OCI-LY3 (cell line): ENCODE measurements at regions not wholly inside any gene's neighbourhood (a gene's known extent, or its start where the extent isn't known, plus 50 kb on each side); places are given as distances from the start of the nearest gene placed in this dataset.

Experiments used
- H2AFZ ChIP-seq: fragments of 200-600, 300-600 bp; shearing (Covaris generic); 2 replicates; pipeline ENCODE4 v1.6.0; 2014; ENCODE audit warnings: antibody characterized with exemption, low read depth, low read length
- H3K27ac ChIP-seq: fragments of 200-600, 300-600 bp; sonication (generic); 2 replicates; pipeline ENCODE4 v1.5.1; 2014; ENCODE audit warnings: mild to moderate bottlenecking, low read length, moderate library complexity, mixed read lengths
- H3K27me3 ChIP-seq: fragments of 200-600, 300-600 bp; sonication (generic); 2 replicates; pipeline ENCODE4 v1.6.1; 2014; ENCODE audit warnings: low read depth, low read length, mixed read lengths
- H3K36me3 ChIP-seq: fragments of 200-600, 300-600 bp; sonication (generic); replicated peaks from 2 replicates; pipeline ENCODE3; 2014; ENCODE audit warnings: low read depth, low read length, mixed read lengths
- H3K4me1 ChIP-seq: fragments of 300-600, 200-600 bp; sonication (generic); 2 replicates; pipeline ENCODE4 v1.6.1; 2014; ENCODE audit warnings: low read length, mixed read lengths
- H3K4me2 ChIP-seq: fragments of 200-600, 300-600 bp; sonication (generic); 2 replicates; pipeline ENCODE4 v1.6.1; 2014; ENCODE audit warnings: low read length, mixed read lengths
- H3K4me3 ChIP-seq: fragments of 300-600, 200-600 bp; sonication (generic); 2 replicates; pipeline ENCODE4 v1.5.1; 2014; ENCODE audit warnings: antibody characterized with exemption, mild to moderate bottlenecking, low read length, moderate library complexity
- H3K79me2 ChIP-seq: fragments of 300-600, 200-600 bp; shearing (Covaris generic); 2 replicates; pipeline ENCODE4 v1.6.1; 2014; ENCODE audit warnings: mild to moderate bottlenecking, low read length, mixed read lengths
- H3K9ac ChIP-seq: fragments of 300-600, 200-600 bp; shearing (Covaris generic); 2 replicates; pipeline ENCODE4 v1.6.0; 2014; ENCODE audit warnings: mild to moderate bottlenecking, low read length, moderate library complexity
- H3K9me3 ChIP-seq: fragments of 200-600, 300-600 bp; shearing (Covaris generic); 2 replicates; pipeline ENCODE4 v1.6.1; 2014; ENCODE audit warnings: low read length, mixed read lengths; ENCODE audit not compliant: insufficient read depth
- H4K20me1 ChIP-seq: fragments of 200-600, 300-600 bp; sonication (generic); 2 replicates; pipeline ENCODE4 v1.6.1; 2016; ENCODE audit warnings: low read length, mixed read lengths; ENCODE audit not compliant: insufficient read depth
- CTCF ChIP-seq: fragments of 200-600, 300-600 bp; sonication (generic); IDR thresholded peaks from 2 replicates; pipeline ENCODE4 v1.5.1; 2014; ENCODE audit warnings: antibody characterized with exemption, low read length, low read depth
- EZH2phosphoT487 ChIP-seq: fragments of 200-600 bp; shearing (Covaris generic); IDR thresholded peaks from 2 replicates; pipeline ENCODE4 v1.6.1; 2018; ENCODE audit warnings: antibody characterized with exemption, mixed run types, low read depth

GRCh38 chr2:183564726-183565125 lies 440.5 kb downstream of the NUP35 start:
- no peaks in the 10 kb centered on the region for H3K36me3 ChIP-seq
- no peak overlapping the region for H2AFZ ChIP-seq
- H3K9me3 ChIP-seq, result no peaks in the 10 kb centered on the region
- H3K9ac ChIP-seq, result no peak overlapping the region
- H4K20me1 ChIP-seq, result no peaks in the 10 kb centered on the region
- H3K27me3 ChIP-seq, result no peaks in the 10 kb centered on the region
- H3K4me1 ChIP-seq, result peaks cover 8% of the 10 kb centered on the region
- H3K4me3 ChIP-seq, result no peak overlapping the region
- H3K27ac ChIP-seq, result no peak overlapping the region
- no peaks in the 10 kb centered on the region for H3K79me2 ChIP-seq
- no peak for TF ChIP-seq EZH2phosphoT487
- TF ChIP-seq CTCF, result no peak
- H3K4me2 ChIP-seq, result no peak overlapping the region

- H2AFZ ChIP-seq, result no peak overlapping the region
- H3K79me2 ChIP-seq, result no peaks in the 10 kb centered on the region
- H3K9ac ChIP-seq, result no peak overlapping the region
- no peaks in the 10 kb centered on the region for H3K27me3 ChIP-seq
- peaks cover 9% of the 10 kb centered on the region for H3K4me1 ChIP-seq
- no peaks in the 10 kb centered on the region for H3K36me3 ChIP-seq
- TF ChIP-seq EZH2phosphoT487 (no peak), CTCF (no peak)
- no peak overlapping the region for H3K4me3 ChIP-seq
- H3K4me2 ChIP-seq, result no peak overlapping the region
- H3K9me3 ChIP-seq, result peaks cover 3% of the 10 kb centered on the region; the same call in 1 of the 2 replicates
- H3K27ac ChIP-seq, result no peak overlapping the region
- H4K20me1 ChIP-seq, result no peaks in the 10 kb centered on the region
These were observed 451.2 kb downstream of the NUP35 start for GRCh38 chr2:183575481-183575880.

- no peak overlapping the region for H2AFZ ChIP-seq
- H3K79me2 ChIP-seq, result no peaks in the 10 kb centered on the region
- H3K36me3 ChIP-seq, result no peaks in the 10 kb centered on the region
- no peak overlapping the region for H3K4me2 ChIP-seq
- no peaks in the 10 kb centered on the region for H4K20me1 ChIP-seq
- no peak overlapping the region for H3K27ac ChIP-seq
- H3K9ac ChIP-seq, result no peak overlapping the region
- H3K4me1 ChIP-seq, result peaks cover 9% of the 10 kb centered on the region
- TF ChIP-seq CTCF, result no peak
- TF ChIP-seq EZH2phosphoT487, result no peak
- no peaks in the 10 kb centered on the region for H3K27me3 ChIP-seq
- no peak overlapping the region for H3K4me3 ChIP-seq
- no peaks in the 10 kb centered on the region for H3K9me3 ChIP-seq
These were observed 455.4 kb downstream of the NUP35 start for GRCh38 chr2:183579686-183580085.

GRCh38 chr2:183592271-183592670 lies 468.0 kb downstream of the NUP35 start:
- no peaks in the 10 kb centered on the region for H3K9me3 ChIP-seq
- H3K4me3 ChIP-seq, result no peak overlapping the region
- H3K27ac ChIP-seq, result no peak overlapping the region
- H3K4me2 ChIP-seq, result no peak overlapping the region
- no peaks in the 10 kb centered on the region for H3K79me2 ChIP-seq
- H3K36me3 ChIP-seq, result no peaks in the 10 kb centered on the region
- no peak for TF ChIP-seq EZH2phosphoT487
- TF ChIP-seq CTCF, result no peak
- H3K27me3 ChIP-seq, result no peaks in the 10 kb centered on the region
- H4K20me1 ChIP-seq, result no peaks in the 10 kb centered on the region
- H3K9ac ChIP-seq, result no peak overlapping the region
- no peak overlapping the region for H2AFZ ChIP-seq
- H3K4me1 ChIP-seq, result no peaks in the 10 kb centered on the region
